ENCODE measurements at regions not wholly inside any gene's neighbourhood (a gene's known extent, or its start where the extent isn't known, plus 50 kb on each side); places are given as distances from the start of the nearest gene placed in this dataset.

GRCh38 chr4:184575306-184575705 lies 73.9 kb downstream of the CASP3 start:
- DNase-seq: no peak

DNA sequence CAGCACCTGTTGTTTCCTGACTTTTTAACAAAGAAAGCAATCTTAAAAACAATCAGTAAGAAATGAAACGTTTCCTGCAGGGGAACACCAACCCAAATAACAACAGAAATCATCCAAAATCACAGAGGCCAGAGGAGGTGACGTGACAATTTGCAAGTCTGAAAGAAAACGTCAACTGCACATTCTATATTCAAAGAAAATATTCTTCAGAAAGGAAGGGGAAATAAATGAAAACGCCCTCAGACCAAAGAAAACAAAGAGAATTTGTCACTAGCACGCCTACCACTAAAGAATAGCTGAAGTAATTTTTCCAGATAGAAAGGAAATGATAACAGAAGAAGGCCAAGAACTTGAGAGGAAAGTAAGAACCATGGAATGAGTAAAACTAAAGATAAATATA lies 74.4 kb downstream of the CASP3 start:
- no peak for DNase-seq

GRCh38 chr4:184573701-184574100 lies 75.5 kb downstream of the CASP3 start:
- no peak for DNase-seq

GRCh38 chr4:184568770-184569169 lies 80.5 kb downstream of the CASP3 start:
- no peak for DNase-seq

DNA sequence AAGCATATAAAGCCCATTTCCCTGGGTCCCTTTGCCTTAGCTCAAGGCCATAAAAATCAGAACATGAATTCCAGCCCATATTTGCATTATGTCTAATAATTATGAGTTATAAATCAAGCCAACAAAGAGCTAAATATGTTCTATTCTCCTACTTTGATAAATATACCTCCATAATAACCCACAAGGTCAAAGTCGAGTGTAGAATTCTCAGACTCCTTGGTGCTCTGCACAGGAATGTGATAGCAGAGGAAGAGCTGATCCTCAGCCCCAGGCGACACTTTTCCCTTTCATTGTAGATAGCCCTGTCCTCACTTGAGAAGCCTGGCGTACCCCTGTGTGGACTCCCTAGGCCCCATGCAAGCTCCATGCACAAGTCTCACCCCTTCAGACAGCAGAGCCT lies 85.6 kb downstream of the CASP3 start:
- DNase-seq: no peak

DNA sequence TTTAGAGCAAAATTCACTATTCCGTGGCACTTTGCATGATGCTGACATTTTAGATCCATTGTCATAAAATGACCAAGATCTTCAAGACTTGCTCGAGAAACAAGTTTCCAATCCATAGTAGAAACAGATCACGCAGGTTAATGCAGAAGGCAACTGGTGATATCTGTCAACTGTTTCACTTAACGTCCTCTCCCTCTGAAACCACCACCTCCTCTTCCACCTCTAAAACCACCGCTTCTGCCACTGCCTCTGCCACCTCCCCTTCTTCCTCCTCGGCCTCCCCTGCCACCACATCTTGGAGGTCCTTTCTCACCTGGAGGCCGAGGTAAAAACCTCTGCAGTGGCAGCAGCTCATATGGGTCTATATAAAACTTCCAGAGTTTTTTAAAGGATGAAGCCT lies 84.6 kb upstream of the IRF2 start:
- DNase-seq: no peak

DNA sequence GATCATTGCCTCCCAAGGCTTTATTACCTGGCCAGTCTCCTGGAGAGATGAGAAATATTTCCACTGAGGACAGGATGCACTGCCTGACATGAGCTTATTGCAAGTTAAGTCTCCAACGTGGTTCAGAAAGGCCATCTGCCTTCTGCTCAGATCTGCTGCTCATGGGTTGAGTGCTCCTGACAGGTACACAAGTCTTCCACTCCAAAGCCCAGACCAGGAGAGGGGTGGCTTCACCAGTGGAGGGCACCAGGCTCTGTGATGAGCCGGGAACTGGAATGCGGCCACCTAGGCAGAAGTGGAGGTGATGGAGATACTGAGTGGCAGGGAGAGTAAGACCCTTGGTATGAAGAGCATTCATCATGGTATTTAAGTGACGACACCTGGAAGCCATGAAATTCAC lies 79.5 kb upstream of the IRF2 start:
- no peak for DNase-seq

DNA sequence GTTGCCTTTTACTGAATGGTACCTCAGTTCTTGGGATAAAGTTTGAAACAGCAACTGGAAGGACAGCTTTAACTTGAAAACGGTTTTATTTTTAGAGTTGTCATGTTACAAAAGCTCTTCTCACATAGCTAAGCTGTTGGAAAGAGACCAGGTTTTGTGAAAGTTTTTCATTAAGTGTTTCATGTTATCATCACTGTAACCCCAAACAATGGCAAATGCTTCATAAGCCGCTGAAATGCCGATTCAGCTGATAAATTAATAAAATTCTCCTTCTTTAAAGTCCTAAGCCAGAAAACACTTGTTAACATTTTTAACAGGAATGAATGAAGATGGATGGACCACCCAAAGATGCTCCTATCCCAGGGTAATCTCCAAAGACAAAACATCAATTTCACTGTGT lies 76.1 kb upstream of the IRF2 start:
- DNase-seq: no peak

GRCh38 chr4:184548648-184549341 lies 74.4 kb upstream of the IRF2 start:
- no peak for DNase-seq

GRCh38 chr4:184548316-184548647 lies 73.9 kb upstream of the IRF2 start:
- DNase-seq: no peak

DNA sequence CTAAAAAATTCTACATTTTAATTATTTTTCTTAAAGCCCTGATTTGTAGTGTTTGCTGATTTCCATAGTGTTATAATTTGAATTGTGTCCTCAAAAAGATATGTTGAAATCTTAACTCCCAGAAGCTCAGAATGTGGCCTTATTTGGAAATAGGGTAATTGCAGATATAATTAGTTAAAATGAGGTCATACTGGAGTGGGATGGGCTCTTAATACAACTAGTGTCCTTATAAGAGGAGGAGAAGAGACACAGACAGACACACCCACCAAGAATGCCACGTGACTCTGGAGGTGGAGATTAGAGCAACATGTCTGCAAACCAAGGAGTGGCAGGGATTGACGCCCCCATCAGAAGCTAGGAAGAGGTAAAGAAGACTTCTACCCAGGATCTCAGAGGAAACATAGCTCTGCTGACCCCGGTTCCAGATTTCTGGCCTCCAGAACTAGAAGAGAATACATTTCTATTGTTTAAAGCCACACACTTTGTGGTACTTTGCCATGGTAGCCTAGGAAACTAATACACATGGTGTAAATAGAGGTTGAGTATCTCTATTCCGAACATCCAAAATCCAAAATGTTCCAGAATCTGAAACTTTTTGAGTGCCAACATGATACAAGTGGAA lies 70.5 kb upstream of the IRF2 start:
- no peak for DNase-seq

DNA sequence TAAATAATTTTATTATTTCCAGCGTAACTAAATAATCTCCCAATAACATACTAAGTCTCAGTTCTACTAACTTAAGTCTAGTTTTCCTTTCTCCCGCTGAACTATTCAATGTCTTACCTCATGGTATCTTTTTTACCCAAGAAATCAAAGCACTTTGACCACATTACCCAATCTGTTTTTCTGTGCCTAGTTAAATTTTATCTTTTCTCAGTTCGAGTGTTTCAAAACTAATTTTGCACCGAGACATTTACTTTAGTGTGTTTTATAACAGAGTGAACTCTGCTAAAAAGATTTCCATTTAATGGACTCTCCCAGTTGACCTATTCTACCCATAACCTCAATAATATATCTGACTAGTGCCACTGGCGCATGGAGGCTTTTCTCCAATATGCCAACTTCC lies 67.6 kb upstream of the IRF2 start:
- no peak for DNase-seq

GRCh38 chr4:184540307-184540706 lies 66.0 kb upstream of the IRF2 start:
- no peak for DNase-seq

- peak; percentile 55 for DNase-seq
Observed at GRCh38 chr4:184538023-184538599, 63.8 kb upstream of the IRF2 start.

GRCh38 chr4:184537269-184538022 lies 63.1 kb upstream of the IRF2 start:
- peak; percentile 89 for DNase-seq

DNA sequence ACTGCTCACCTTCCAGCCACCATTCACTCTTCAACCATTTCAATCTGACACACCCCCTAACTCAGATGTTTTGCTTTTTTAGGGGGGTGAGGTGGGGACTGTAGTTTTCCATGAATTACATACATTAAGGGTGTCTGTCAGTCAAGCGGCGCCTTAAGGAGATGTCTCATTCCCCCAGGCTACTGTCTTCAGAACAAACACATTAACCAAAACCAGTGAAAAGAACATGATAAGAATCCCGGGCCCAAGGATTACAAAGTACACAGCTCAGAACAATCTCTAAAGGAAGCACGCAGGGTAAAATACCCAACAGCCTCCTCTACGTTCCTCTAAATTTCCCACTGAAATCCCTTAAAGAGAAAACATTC lies 62.5 kb upstream of the IRF2 start:
- no peak for DNase-seq

DNA sequence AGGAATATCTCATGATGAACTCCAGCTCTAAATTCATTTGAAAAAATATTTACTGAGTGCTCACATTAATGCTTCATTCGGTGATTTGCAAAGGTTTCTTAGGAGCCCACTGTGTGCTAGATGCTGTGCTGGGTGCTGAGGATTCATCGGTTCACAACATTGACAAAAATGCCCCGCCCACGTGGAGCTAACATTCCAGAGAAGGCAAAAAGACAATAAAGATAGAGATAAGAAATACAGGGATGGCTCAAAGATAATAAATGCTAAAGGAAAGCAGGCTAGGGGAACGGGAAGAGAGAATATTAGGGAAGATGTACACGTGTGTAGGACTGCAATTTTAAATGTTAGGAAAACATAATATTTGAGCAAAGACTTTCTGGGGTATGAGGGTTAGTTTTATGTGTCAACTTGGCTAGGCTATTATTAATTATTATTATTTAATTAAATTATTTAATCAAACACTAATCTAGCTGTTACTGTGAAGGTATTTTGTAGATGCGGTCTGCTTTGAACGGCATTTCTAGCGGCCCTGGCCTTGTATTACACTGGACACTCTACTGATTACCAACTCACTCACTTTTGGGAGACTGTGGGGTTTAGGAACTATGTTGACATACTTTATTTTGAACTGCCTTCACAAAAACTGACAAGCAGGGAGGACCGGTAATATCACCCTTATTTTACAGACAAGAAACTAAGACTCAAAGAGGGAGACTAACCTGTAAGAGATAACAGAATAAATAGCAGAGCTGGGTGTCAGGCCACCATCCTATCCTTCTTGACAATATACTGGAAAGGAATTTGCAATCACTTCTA lies 61.9 kb upstream of the IRF2 start:
- DNase-seq: no peak

GRCh38 chr4:184534511-184535391 lies 60.4 kb upstream of the IRF2 start:
- peak; percentile 58 for DNase-seq

DNA sequence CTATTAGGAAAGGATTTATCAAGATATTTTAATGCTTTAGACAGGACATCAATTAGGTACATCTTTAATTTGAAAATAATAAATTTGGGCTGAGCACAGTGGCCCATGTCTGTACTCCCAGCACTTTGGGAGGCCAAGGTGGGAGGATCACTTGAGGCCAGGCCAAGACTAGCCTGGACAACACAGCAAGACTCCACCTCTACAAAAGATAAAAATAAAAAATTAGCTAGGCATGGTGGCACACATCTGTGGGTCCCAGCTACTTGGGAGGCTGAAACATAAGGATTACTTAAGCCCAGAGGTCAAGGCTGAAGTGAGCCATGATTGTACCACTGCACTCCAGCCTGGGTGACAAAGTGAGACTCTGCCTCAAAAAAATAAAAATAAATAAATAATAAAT lies 59.6 kb upstream of the IRF2 start:
- no peak for DNase-seq

- DNase-seq: no peak
Observed at GRCh38 chr4:184531008-184531407, 56.7 kb upstream of the IRF2 start.

- DNase-seq: no peak
Observed at GRCh38 chr4:184529283-184529682, 54.9 kb upstream of the IRF2 start.

DNA sequence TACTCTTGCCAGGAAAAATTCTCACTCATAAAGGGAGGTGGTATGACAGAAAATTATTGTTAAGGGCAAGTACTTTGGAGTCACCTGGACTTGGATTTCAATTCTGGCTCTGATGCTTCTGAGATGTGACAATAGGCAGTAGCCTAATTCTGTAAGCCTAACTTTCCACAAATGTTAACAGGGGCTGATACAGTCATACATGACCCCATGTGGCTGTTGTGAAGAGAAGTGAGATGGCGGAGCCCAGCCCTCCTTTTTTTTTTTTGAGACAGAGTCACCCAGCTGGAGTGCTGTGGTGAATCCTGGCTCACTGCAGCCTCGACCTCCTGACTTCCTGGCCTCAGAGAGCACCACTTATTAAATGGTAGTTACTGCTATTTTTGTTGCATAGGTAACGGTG lies 54.4 kb upstream of the IRF2 start:
- DNase-seq: no peak

All from central memory CD4-positive, alpha-beta T cell (primary cell).